Gastrocnemius medialis (tissue), 4 donors: ENCODE measurements at regions not wholly inside any gene's neighbourhood (a gene's known extent, or its start where the extent isn't known, plus 50 kb on each side); places are given as distances from the start of the nearest gene placed in this dataset.

Source experiments
- CTCF ChIP-seq, 5 experiments: fragments of 450-650 bp in 3 of 5; fragments of 200-600 bp in 2 of 5; sonication (generic) in 2 of 5; IDR thresholded peaks in 4 of 5; conservative IDR thresholded peaks in 1 of 5; 1 replicate in 4 of 5; 2 replicates in 1 of 5; pipeline ENCODE4 v1.5.1; 2016 to 2019; ENCODE audit warnings: antibody characterized with exemption in 5 of 5, mild to moderate bottlenecking in 3 of 5, moderate library complexity in 3 of 5
- POLR2A ChIP-seq, 2 donors: fragments of 450-650 bp; IDR thresholded peaks; one replicate each; pipeline ENCODE4 v1.6.1; 2017; ENCODE audit warnings: antibody characterized with exemption in 2 of 2, mild to moderate bottlenecking in 2 of 2, moderate library complexity in 2 of 2

DNA sequence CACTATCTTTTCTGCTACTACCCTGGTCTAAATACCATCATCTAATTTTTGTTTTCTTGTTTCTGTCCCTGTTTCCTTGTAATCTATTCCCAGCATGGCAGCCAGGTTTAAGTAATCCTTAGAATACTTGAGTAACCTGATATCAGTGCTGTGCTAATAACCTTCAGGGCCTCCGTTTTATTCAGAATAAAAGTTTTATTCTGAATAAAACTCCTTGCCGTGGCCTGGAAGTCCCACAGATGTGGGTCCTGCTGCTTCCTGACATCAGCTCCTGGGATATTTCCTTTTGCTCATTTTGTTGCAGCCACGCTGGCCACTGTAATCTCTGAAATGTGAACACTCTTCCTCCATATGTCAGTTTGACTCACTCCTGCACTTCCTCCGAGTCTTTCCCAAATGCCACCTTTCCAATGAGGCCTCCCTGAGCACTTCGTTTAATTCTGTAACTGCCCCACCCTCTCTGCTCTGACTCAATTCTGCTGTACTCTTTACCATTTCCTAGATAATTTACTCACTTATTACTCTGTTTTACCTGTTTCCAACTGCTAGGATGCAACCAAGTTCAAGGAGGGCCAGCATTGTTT lies 114.0 kb upstream of the FOXA2 start:
- no peak for TF ChIP-seq CTCF (IDR thresholded peaks at IDR 0.05 in 4 of 5, conservative IDR thresholded peaks at IDR 0.05 in 1 of 5)
- TF ChIP-seq POLR2A (IDR thresholded peaks at IDR 0.05) = no peak
